Mucosa of descending colon (tissue), 3 donors: ENCODE measurements at regions not wholly inside any gene's neighbourhood (a gene's known extent, or its start where the extent isn't known, plus 50 kb on each side); places are given as distances from the start of the nearest gene placed in this dataset.

Experiments
- ATAC-seq: fragments of 200-7000 bp; cut with Tn5 transposase; one replicate; pipeline ENCODE4 v1.9.1; 2020; ENCODE audit warnings: mild to moderate bottlenecking, moderate library complexity
- DNase-seq, 3 donors: peaks; one replicate each; pipeline ENCODE4 v3.0.0-alpha.2; 2020
- H3K36me3 ChIP-seq: fragments of 200-600 bp; one replicate; pipeline ENCODE4 v1.8.0; 2021; ENCODE audit warnings: low read depth, mild to moderate bottlenecking
- H3K4me1 ChIP-seq: fragments of 200-600 bp; one replicate; pipeline ENCODE4 v1.8.0; 2021; ENCODE audit warnings: low read depth, mild to moderate bottlenecking
- H3K4me3 ChIP-seq: fragments of 200-600 bp; one replicate; pipeline ENCODE4 v1.8.0; 2021; ENCODE audit warnings: mild to moderate bottlenecking
- H3K9me3 ChIP-seq: fragments of 200-600 bp; one replicate; pipeline ENCODE4 v1.8.0; 2021; ENCODE audit warnings: mild to moderate bottlenecking
- intact Hi-C, 2 donors: fragments of 100-400 bp; cut with DNase I in 1 of 2; cut with micrococcal nuclease in 1 of 2; formaldehyde crosslinking; loops; one replicate each; pipeline versions ENCODE4 v1.11.0 to v1.11.1; 2022; cut with DNase I, micrococcal nuclease
- TF ChIP-seq, protein P1 (sequence below): fragments of 200-600 bp; IDR thresholded peaks from one replicate; pipeline ENCODE4 v1.8.0; 2022; ENCODE audit warnings: antibody characterized with exemption, mild to moderate bottlenecking
- donor health status: DM: no; HTN: no; CAD: no; lungs with moderate emphysema.
- donor health status: DM: no; HTN: no; CAD: no.
- donor health status: DM: no; HTN: yes; CAD: no.

DNA sequence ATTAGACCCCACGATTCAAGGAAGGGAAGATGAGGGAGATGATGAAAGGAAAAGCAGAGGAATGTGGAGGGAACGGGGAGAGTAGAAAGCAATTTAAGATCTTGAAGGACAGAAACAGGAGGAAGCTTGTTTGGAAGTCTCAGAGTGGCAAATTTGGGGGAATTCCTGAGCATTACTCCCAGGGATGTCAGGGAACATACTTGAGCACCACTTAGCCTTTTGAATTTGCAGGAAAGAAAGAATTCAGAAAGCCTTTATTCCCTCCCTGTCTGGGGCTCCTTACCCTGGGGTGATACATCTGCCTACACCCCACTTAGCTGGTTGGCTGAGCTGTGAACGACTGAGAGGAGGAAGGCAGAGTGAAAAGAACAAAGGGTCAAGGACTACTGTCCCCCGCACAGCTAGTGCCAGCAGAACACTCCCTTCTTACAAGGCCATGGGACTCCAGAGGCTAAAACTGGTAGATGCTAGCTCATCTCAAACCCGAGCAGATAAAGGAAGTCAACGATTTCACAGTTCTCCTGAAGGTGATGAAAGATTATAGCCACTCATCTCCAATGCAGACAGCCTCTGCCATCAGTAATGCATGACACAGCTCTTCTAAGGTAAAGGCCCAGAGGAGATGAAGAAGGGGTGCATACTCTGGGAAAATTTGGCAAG, 84.0 kb upstream of the AKIP1 start:
- DNase-seq (no peak), ATAC-seq (no peak)
- Histone ChIP-seq H3K36me3 (no peaks in the 10 kb centered on the region), H3K4me3 (no peak overlapping the region), H3K4me1 (no peaks in the 10 kb centered on the region), H3K9me3 (no peaks in the 10 kb centered on the region)
- intact Hi-C loops = no loop called here
- TF ChIP-seq, protein P1, sequence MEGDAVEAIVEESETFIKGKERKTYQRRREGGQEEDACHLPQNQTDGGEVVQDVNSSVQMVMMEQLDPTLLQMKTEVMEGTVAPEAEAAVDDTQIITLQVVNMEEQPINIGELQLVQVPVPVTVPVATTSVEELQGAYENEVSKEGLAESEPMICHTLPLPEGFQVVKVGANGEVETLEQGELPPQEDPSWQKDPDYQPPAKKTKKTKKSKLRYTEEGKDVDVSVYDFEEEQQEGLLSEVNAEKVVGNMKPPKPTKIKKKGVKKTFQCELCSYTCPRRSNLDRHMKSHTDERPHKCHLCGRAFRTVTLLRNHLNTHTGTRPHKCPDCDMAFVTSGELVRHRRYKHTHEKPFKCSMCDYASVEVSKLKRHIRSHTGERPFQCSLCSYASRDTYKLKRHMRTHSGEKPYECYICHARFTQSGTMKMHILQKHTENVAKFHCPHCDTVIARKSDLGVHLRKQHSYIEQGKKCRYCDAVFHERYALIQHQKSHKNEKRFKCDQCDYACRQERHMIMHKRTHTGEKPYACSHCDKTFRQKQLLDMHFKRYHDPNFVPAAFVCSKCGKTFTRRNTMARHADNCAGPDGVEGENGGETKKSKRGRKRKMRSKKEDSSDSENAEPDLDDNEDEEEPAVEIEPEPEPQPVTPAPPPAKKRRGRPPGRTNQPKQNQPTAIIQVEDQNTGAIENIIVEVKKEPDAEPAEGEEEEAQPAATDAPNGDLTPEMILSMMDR = no peak

DNA sequence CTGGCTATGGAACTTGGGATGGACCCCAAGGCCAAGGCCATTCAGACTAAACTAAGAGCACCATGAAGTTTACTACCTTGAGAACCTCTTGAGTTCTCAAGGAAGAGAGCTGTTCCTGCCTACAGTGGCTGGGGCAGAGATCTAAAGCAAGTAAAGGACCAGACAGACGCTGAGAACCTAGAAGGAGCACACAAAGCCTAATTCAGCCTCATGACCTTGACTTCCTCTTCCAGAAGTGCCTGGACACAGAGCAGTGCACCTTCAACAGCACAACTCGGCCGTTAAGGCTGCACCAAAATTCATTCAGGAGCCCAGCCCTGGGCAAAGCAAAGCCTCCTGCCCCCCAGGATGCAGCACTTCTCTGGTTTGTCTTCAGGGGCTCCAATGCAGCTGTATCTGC, 82.9 kb upstream of the AKIP1 start:
- H3K4me1 ChIP-seq = no peaks in the 10 kb centered on the region
- TF ChIP-seq, protein P1 = no peak
- intact Hi-C loops = loop anchor here in 1 of 2 donors (2.0 kb wide), 1 partner anchor 39 kb away; no protein-coding TSS in a partner anchor
- H3K4me3 ChIP-seq = no peak overlapping the region
- DNase-seq (no peak), ATAC-seq (no peak)
- no peaks in the 10 kb centered on the region for H3K36me3 ChIP-seq
- H3K9me3 ChIP-seq = no peaks in the 10 kb centered on the region

DNA sequence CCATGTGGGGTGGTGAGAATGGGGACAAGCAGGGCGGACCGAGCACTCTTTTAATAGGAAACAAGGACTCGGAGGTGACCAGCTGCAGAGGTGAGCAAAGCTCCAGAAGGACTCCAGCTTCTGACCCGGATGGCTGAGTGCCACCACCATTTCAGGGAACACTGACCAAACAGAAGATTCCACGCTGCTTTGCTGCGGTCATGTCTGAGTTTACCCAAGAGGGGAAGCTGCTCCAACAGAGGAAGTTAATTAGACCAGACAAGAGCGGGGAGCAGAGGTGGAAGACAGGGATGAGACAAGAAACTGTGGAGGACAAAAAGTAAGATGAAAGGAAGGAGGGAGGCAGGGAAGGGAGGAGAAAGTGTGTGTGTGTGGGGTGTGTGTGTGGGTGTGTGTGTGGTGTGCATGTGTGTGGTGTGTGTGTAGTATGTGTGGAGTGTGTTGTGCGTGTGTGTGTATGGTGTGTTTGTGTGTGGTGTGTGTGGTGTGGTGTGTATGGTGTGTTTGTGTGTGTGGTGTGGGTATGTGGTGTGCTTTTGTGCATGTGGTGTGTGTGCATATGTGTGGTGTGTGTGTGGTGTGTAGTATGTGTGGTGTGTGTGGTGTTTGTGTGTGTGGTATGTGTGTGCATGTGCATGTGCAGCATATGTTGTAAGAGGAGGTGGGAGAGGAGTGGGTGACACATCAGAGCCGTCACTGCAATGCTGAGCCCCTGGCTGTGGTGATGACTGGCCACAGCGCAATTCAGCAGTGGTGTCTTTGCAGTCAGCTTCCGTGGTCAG, 82.2 kb upstream of the AKIP1 start:
- no peaks in the 10 kb centered on the region for H3K36me3 ChIP-seq
- intact Hi-C loops = loop anchor here in 1 of 2 donors (2.0 kb wide), 1 partner anchor 40 kb away; no protein-coding TSS in a partner anchor
- TF ChIP-seq, protein P1 = no peak
- H3K4me3 ChIP-seq = no peak overlapping the region
- DNase-seq (no peak), ATAC-seq (no peak)
- no peaks in the 10 kb centered on the region for H3K9me3 ChIP-seq
- H3K4me1 ChIP-seq = no peaks in the 10 kb centered on the region

DNA sequence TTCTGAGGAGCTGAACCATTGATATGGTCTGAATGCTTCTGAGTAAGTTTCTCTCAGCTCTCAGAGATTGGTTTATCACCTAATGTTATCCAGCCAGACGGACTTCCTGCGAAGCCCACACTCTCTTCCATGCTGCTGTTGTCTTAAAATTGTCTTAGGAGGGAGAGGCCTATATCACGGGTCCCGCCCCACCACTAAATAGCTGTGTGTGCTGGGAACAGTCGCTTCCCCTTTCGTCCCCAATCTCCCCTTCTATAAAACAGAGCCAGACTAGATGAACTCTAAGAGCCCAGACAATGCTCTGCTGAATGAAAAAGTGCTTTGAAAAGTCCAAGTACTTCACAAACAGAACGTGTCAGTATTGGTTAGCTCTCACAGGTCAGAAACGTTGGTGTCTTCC, 81.4 kb upstream of the AKIP1 start:
- intact Hi-C loops = loop anchor here in 1 of 2 donors (2.0 kb wide), 1 partner anchor 41 kb away; no protein-coding TSS in a partner anchor
- DNase-seq = no peak
- H3K4me1 ChIP-seq = no peaks in the 10 kb centered on the region
- H3K9me3 ChIP-seq = no peaks in the 10 kb centered on the region
- H3K36me3 ChIP-seq = no peaks in the 10 kb centered on the region
- no peak overlapping the region for H3K4me3 ChIP-seq
- TF ChIP-seq, protein P1 = no peak
- no peak for ATAC-seq

DNA sequence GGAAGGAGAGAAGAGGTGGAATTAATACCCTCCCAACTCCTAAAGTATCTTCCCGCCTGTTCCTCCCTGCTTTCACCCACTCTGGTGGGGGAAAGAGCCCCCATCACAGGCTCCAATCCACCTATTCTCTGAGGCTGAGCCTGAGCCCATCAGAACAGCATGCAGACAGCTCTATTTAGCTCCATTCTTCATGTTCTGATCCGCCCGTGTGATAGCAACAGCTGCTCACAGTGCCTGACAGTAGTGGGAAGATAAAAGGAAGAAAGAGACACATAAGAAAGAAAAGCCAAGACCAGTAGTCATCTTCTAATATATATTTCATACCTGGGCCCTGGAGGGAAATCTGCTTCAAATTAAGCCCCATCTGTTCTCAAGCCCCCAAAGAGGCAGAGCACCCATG, 80.3 kb upstream of the AKIP1 start:
- DNase-seq (no peak), ATAC-seq (no peak)
- intact Hi-C loops = no loop called here
- no peaks in the 10 kb centered on the region for H3K36me3 ChIP-seq
- H3K9me3 ChIP-seq = no peaks in the 10 kb centered on the region
- no peaks in the 10 kb centered on the region for H3K4me1 ChIP-seq
- no peak overlapping the region for H3K4me3 ChIP-seq
- TF ChIP-seq, protein P1 = no peak
